PC-9 (cell line): ENCODE measurements at regions not wholly inside any gene's neighbourhood (a gene's known extent, or its start where the extent isn't known, plus 50 kb on each side); places are given as distances from the start of the nearest gene placed in this dataset.

Experiments used
- CTCF ChIP-seq: fragments of 200-600 bp; sonication (generic); conservative IDR thresholded peaks from 2 replicates; pipeline ENCODE4 v1.6.1; 2017; ENCODE audit warnings: mixed run types, antibody characterized with exemption, mild to moderate bottlenecking, moderate library complexity
- EZH2 ChIP-seq: fragments of 200-600 bp; sonication (generic); IDR thresholded peaks from 2 replicates; pipeline ENCODE4 v1.8.0; 2017; ENCODE audit warnings: antibody characterized with exemption, low read depth

- TF ChIP-seq EZH2 (no peak), CTCF (no peak)
Measured at GRCh38 chr1:191536791-191537429, 621.4 kb upstream of the RGS18 start.
